OCI-LY7 (cell line): ENCODE measurements at regions not wholly inside any gene's neighbourhood (a gene's known extent, or its start where the extent isn't known, plus 50 kb on each side); places are given as distances from the start of the nearest gene placed in this dataset.

Experiments
- BruUV-seq: library from RNA; stranded (reverse); fragments of 400-500 nt; replicated peaks from 2 replicates; lab custom pipeline; 2021; lab: Mats Ljungman, UMichigan
- CTCF ChIA-PET: fragments of 300-600 bp; sonication (Branson Sonifier 250); formaldehyde crosslinking; loops from one replicate; lab custom pipeline; 2022; ENCODE audit warnings: antibody characterized with exemption; ENCODE audit not compliant: unreplicated experiment; lab: Charles Lee
- POLR2A ChIA-PET: fragments of 300-600 bp; sonication (Branson Sonifier 250); formaldehyde crosslinking; loops from one replicate; lab custom pipeline; 2022; ENCODE audit warnings: antibody characterized with exemption; lab: Charles Lee
- DNase-seq: peaks from one replicate; pipeline ENCODE4 v3.0.0-alpha.2; 2015; ENCODE audit warnings: low spot score
- H2AFZ ChIP-seq: fragments of 200-600 bp; sonication (generic), shearing (Covaris generic); 2 replicates; pipeline ENCODE4 v1.6.1; 2014; ENCODE audit warnings: mild to moderate bottlenecking, antibody characterized with exemption, low read length, moderate library complexity
- H3K27ac ChIP-seq: fragments of 200-600 bp; sonication (generic); 2 replicates; pipeline ENCODE4 v1.5.1; 2014; ENCODE audit warnings: mixed run types, low read depth, mild to moderate bottlenecking, moderate library complexity, low read length, inconsistent platforms; ENCODE audit not compliant: poor library complexity, severe bottlenecking
- H3K36me3 ChIP-seq: fragments of 200-600 bp; sonication (generic); 2 replicates; pipeline ENCODE4 v1.6.1; 2014; ENCODE audit warnings: mild to moderate bottlenecking, antibody characterized with exemption, low read length, moderate library complexity, mixed read lengths; ENCODE audit not compliant: insufficient read depth
- H3K4me1 ChIP-seq: fragments of 200-600 bp; sonication (generic); 2 replicates; pipeline ENCODE4 v1.5.1; 2014; ENCODE audit warnings: mild to moderate bottlenecking, low read length; ENCODE audit not compliant: insufficient read depth, poor library complexity, severe bottlenecking
- H3K4me2 ChIP-seq: fragments of 200-600 bp; sonication (generic); 2 replicates; pipeline ENCODE4 v1.6.1; 2014; ENCODE audit warnings: mild to moderate bottlenecking, low read length
- H3K4me3 ChIP-seq: fragments of 200-600 bp; sonication (generic); 2 replicates; pipeline ENCODE4 v1.5.1; 2014; ENCODE audit warnings: mild to moderate bottlenecking, low read depth, low read length; ENCODE audit not compliant: poor library complexity, severe bottlenecking
- H3K79me2 ChIP-seq: fragments of 200-600 bp; sonication (generic); 2 replicates; pipeline ENCODE4 v1.6.1; 2016; ENCODE audit warnings: low read depth, mild to moderate bottlenecking, low read length, moderate library complexity, mixed read lengths; ENCODE audit not compliant: insufficient read depth
- H3K9me2 ChIP-seq: fragments of 200-600 bp; sonication (generic); 2 replicates; pipeline ENCODE4 v1.6.1; 2016; ENCODE audit warnings: mild to moderate bottlenecking, low read length, mixed read lengths; ENCODE audit not compliant: insufficient read depth
- H3K9me3 ChIP-seq: fragments of 200-600 bp; sonication (generic); 2 replicates; pipeline ENCODE4 v1.6.1; 2014; ENCODE audit warnings: mild to moderate bottlenecking, mixed run types, low read length, mixed read lengths
- H4K20me1 ChIP-seq: fragments of 200-600 bp; sonication (generic); 2 replicates; pipeline ENCODE4 v1.6.1; 2014; ENCODE audit warnings: mild to moderate bottlenecking, antibody characterized with exemption, low read length, moderate library complexity, mixed read lengths; ENCODE audit not compliant: insufficient read depth
- EZH2phosphoT487 ChIP-seq: fragments of 200-600 bp; sonication (generic); IDR thresholded peaks from 2 replicates; pipeline ENCODE4 v1.6.1; 2018; ENCODE audit warnings: low read depth, borderline replicate concordance, mild to moderate bottlenecking, mixed run types, antibody characterized with exemption, low read length, moderate library complexity, mixed read lengths
- intact Hi-C: fragments of 100-400 bp; cut with micrococcal nuclease; formaldehyde crosslinking; loops from one replicate; pipeline ENCODE4 v1.10.0; 2022; ENCODE audit not compliant: unreplicated experiment
- TF ChIP-seq, protein P1 (sequence below): fragments of 200-600 bp; sonication (generic); conservative IDR thresholded peaks from 2 replicates; pipeline ENCODE4 v1.5.1; 2014; ENCODE audit warnings: mild to moderate bottlenecking, antibody characterized with exemption, low read length, moderate library complexity, mixed read lengths

DNA sequence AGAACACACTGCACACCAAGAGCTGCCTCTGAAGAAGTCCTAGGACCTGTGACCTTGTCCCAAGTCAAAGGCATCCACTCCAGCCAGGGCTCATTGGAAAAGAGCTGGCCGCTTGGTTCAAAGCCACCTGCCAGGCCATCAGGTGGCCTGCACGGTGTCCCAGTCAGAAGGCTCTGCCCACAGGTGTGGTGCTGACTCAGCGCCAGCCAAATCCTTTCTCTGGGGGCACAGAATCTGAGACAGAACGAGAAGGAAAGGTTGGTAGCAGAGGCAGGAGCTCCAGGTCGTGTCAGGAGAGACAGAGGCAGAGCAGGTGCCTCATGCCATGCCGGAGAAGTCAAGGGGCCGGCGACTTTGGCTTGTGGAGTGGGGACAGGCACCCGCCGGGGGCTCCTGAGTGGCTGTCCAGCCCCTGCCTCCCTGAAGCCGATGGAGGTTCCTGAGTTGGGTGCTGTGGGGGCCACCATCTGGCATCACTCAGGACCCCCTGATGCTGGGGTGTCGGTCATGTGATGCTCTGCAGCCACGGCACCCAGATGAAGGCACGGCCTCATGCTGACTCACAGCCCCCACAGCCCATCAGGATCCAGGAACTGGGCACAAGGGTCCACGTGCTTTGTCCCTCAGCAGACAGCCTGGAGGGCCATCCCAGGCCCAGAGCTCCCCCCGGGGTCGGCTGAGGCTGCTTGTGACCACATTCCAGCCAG, 128.1 kb upstream of the FOXF1 start:
- TF ChIP-seq, protein P1, sequence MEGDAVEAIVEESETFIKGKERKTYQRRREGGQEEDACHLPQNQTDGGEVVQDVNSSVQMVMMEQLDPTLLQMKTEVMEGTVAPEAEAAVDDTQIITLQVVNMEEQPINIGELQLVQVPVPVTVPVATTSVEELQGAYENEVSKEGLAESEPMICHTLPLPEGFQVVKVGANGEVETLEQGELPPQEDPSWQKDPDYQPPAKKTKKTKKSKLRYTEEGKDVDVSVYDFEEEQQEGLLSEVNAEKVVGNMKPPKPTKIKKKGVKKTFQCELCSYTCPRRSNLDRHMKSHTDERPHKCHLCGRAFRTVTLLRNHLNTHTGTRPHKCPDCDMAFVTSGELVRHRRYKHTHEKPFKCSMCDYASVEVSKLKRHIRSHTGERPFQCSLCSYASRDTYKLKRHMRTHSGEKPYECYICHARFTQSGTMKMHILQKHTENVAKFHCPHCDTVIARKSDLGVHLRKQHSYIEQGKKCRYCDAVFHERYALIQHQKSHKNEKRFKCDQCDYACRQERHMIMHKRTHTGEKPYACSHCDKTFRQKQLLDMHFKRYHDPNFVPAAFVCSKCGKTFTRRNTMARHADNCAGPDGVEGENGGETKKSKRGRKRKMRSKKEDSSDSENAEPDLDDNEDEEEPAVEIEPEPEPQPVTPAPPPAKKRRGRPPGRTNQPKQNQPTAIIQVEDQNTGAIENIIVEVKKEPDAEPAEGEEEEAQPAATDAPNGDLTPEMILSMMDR, result no peak
- no peak for TF ChIP-seq EZH2phosphoT487
- Histone ChIP-seq H3K36me3 (no peaks in the 10 kb centered on the region), H3K9me3 (no peaks in the 10 kb centered on the region), H3K4me1 (no peaks in the 10 kb centered on the region), H3K27ac (no peak overlapping the region), H2AFZ (no peak overlapping the region), H3K4me2 (no peak overlapping the region), H3K4me3 (no peak overlapping the region), H3K79me2 (no peaks in the 10 kb centered on the region), H4K20me1 (no peaks in the 10 kb centered on the region), H3K9me2 (no peaks in the 10 kb centered on the region)
- DNase-seq, result no peak
- intact Hi-C loops, result no loop called here
- ChIA-PET POLR2A (no interaction called here), CTCF (no interaction called here)
- no TSS peak for BruUV-seq

DNA sequence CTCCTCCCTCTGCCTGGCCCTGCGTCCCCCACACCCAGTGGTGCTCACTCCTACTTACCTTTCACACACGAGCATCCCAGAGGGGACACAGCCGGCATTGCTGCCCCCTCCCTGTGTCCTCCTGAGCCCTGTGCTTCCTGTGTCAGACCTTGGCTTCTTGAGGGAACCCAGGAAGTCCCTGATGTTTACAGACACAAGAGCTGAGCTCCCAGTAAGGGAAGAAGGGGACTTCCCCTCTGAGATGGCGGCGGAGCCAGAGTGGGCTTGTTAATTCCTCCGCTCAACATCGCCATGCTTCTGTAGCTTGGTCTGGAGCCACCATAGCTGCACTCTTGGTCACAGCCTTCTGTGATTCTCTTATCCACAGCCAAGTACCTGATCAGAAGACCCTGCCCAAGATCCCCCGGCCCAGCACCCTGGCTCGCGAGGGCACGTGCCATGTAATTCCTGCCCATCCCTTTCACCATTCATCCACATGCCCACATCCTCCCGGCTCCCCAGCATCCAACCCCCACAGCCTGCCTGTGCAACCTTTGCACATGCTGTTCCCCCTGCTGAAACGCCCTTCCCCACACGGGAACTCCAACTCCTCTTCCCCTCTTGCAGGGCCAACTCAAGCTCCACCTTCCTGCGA, 127.4 kb upstream of the FOXF1 start:
- no peak for DNase-seq
- H3K4me1 ChIP-seq, result no peaks in the 10 kb centered on the region
- H3K27ac ChIP-seq, result no peak overlapping the region
- no peaks in the 10 kb centered on the region for H3K36me3 ChIP-seq
- H3K9me3 ChIP-seq, result no peaks in the 10 kb centered on the region
- no peak overlapping the region for H3K4me3 ChIP-seq
- H3K9me2 ChIP-seq, result no peaks in the 10 kb centered on the region
- POLR2A ChIA-PET, result no interaction called here
- H2AFZ ChIP-seq, result no peak overlapping the region
- H3K79me2 ChIP-seq, result no peaks in the 10 kb centered on the region
- BruUV-seq, result no TSS peak
- H3K4me2 ChIP-seq, result no peak overlapping the region
- intact Hi-C loops, result no loop called here
- TF ChIP-seq EZH2phosphoT487, result no peak
- TF ChIP-seq, protein P1, result no peak
- CTCF ChIA-PET, result no interaction called here
- H4K20me1 ChIP-seq, result no peaks in the 10 kb centered on the region
